ENCODE measurements at regions not wholly inside any gene's neighbourhood (a gene's known extent, or its start where the extent isn't known, plus 50 kb on each side); places are given as distances from the start of the nearest gene placed in this dataset.

GRCh38 chr12:45634273-45634917 lies 95.1 kb upstream of the ARID2 start:
- no peak for DNase-seq (ENCODE audit: low read depth in 1 of 2, low spot score in 1 of 2)
- Histone ChIP-seq H3K4me3 (replicated peaks; ENCODE audit: insufficient read depth, low read length) (no peak overlapping the region), H3K27ac (replicated peaks) (no peak overlapping the region), H3K27me3 (ENCODE audit: insufficient read depth, poor library complexity, severe bottlenecking) (no peaks in the 10 kb centered on the region)
- no peak for TF ChIP-seq GABPA (IDR thresholded peaks at IDR 0.05; ENCODE audit: low read depth)
- no peak for TF ChIP-seq CTCF (IDR thresholded peaks at IDR 0.05; ENCODE audit: insufficient read depth, low read length)
- no peak for TF ChIP-seq REST (IDR thresholded peaks at IDR 0.05; ENCODE audit: insufficient replicate concordance, low read depth)
- TF ChIP-seq SPI1 (IDR thresholded peaks at IDR 0.05; ENCODE audit: borderline replicate concordance, low read depth): no peak
- no peak for TF ChIP-seq POLR2AphosphoS5 (IDR thresholded peaks at IDR 0.05; ENCODE audit: low read depth)

GRCh38 chr12:45637242-45637641 lies 92.3 kb upstream of the ARID2 start:
- no peak overlapping the region for H3K27ac ChIP-seq (replicated peaks)
- H3K4me3 ChIP-seq (replicated peaks; ENCODE audit: insufficient read depth, low read length): no peak overlapping the region
- DNase-seq (ENCODE audit: low read depth in 1 of 2, low spot score in 1 of 2): no peak
- no peak for TF ChIP-seq REST (IDR thresholded peaks at IDR 0.05; ENCODE audit: insufficient replicate concordance, low read depth)
- TF ChIP-seq SPI1 (IDR thresholded peaks at IDR 0.05; ENCODE audit: borderline replicate concordance, low read depth): no peak
- no peaks in the 10 kb centered on the region for H3K27me3 ChIP-seq (ENCODE audit: insufficient read depth, poor library complexity, severe bottlenecking)

- Histone ChIP-seq H3K4me3 (replicated peaks; ENCODE audit: insufficient read depth, low read length) (no peak overlapping the region), H3K27me3 (ENCODE audit: insufficient read depth, poor library complexity, severe bottlenecking) (no peaks in the 10 kb centered on the region), H3K27ac (replicated peaks) (no peak overlapping the region)
- no peak for DNase-seq (ENCODE audit: low read depth in 1 of 2, low spot score in 1 of 2)
- TF ChIP-seq POLR2AphosphoS5 (IDR thresholded peaks at IDR 0.05; ENCODE audit: low read depth) (no peak), SPI1 (IDR thresholded peaks at IDR 0.05; ENCODE audit: borderline replicate concordance, low read depth) (no peak), GABPA (IDR thresholded peaks at IDR 0.05; ENCODE audit: low read depth) (no peak), CTCF (IDR thresholded peaks at IDR 0.05; ENCODE audit: insufficient read depth, low read length) (no peak), REST (IDR thresholded peaks at IDR 0.05; ENCODE audit: insufficient replicate concordance, low read depth) (no peak)
Observed at GRCh38 chr12:45637706-45638105, 91.8 kb upstream of the ARID2 start.

All from HL-60 (cell line).